GM18520 (cell line): ENCODE measurements at regions not wholly inside any gene's neighbourhood (a gene's known extent, or its start where the extent isn't known, plus 50 kb on each side); places are given as distances from the start of the nearest gene placed in this dataset.
"Not testable (repeated sequence)": the region's sequence is repeated elsewhere in the genome, so short reads cannot be mapped to it uniquely, and the experiment has no call there.

Source experiments
- ATAC-seq: cut with Tn5 transposase; IDR thresholded peaks from one replicate; pipeline ENCODE4 v1.9.1; 2021; ENCODE audit not compliant: unreplicated experiment

GRCh38 chr16:86222547-86222946, 287.8 kb upstream of the FOXF1 start:
- no peak for ATAC-seq

DNA sequence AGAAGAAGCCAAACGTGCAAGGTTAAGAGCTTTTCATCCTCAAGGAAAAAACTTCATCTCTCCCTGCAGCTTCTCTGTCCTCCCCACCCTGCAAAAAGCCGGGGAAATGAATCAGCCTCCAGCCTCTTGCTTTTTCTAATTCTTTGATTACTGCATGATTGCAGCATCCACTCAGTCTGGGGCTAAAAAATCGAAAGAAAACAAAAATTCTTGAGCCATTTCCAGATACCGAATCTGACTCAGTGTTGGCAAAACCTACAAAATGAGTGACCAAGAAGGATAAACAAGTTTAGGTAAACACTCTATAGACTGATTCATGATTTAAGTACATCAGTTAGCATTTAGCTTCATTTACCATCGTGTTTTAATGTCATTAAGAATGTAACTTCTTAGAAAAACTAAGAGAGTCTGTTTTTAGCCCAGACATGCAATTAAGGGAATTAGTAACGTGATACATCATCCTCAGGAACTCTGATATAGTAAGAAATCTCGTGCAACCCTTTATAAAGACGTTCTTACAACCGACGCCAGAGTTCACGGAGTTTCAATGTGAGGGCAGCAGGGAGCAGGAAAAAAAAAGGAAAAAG, 287.3 kb upstream of the FOXF1 start:
- no peak for ATAC-seq

DNA sequence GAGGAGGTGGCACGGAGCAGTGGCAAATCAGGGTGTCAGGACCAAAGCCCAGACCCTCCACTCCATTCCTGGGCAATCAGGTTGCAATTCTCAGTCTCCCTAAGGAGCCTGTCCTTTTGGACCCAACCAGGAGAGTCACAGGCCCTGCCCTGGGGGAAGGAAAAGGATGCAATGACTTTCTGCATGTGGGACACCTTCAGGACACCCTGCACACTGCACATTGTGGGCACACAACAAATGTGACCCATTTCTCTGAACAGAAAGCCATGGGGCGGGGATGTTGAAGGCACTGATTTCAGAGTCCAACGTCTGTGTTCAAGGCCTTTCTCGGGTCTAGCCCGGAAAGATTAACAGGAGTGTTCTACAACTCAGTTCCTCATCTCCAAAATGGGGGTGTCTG, 286.2 kb upstream of the FOXF1 start:
- no peak for ATAC-seq

- ATAC-seq = no peak
Measured at GRCh38 chr16:86224629-86225028, 285.7 kb upstream of the FOXF1 start.

- ATAC-seq = no peak
Measured at GRCh38 chr16:86225905-86226371, 284.4 kb upstream of the FOXF1 start.

DNA sequence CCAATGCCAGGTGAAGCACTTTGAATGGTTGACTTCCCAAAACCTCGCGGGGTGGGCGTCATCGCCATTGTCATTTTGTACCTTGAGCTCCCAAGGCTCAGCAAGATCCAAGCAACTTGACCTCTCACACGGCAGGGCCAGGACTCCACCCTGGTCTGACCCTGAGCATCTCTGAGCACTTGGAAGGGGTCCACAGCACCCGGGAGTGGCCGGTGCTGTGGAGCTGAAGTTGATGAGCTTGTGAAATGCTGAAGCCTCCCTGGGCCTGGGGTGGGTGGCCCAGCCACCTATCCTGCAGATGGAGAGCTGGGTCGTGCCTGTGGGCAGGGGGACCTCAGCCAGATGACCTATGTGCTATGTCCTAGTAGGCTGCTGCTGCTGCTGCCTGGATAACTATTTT, 283.3 kb upstream of the FOXF1 start:
- no peak for ATAC-seq

DNA sequence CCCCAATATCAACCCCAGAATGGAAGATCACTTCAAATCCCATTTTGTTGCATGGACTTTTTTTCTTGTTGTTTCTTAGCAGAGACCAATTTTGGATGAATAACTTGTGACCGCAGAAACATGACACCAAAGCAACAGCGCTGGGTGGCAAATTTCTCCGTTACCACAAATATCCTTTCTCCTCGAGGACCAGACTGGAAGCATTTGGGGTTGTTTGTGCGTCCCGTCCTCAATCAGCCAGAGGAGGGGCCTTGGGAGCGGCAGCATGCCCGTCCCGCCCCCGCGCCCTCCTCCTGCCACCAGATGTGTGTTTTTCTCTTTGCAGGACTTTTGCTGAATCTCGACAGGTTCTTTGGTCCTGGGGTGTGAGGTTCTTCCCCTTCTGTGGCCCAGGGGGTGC, 282.5 kb upstream of the FOXF1 start:
- no peak for ATAC-seq

- ATAC-seq = no peak
Measured at GRCh38 chr16:86228713-86229112, 281.6 kb upstream of the FOXF1 start.

DNA sequence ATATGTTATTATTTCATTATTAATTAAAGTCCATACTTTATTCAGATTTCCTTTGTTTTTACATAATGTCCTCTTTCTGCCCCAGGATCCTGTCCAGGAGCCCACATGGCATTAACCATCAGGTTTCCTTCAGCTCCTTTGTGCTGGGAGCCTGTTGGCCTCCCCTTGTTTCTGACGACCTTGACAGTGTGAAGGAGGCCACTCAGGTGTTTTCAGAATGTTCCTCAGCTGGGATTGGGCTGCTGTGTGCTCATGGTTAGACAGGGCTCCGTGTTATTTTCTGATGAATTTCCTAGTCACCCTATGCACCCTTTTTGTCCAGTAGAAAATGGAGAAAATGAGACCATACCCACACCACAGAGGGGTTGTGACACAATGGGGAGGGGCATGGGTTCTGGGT, 281.0 kb upstream of the FOXF1 start:
- no peak for ATAC-seq

DNA sequence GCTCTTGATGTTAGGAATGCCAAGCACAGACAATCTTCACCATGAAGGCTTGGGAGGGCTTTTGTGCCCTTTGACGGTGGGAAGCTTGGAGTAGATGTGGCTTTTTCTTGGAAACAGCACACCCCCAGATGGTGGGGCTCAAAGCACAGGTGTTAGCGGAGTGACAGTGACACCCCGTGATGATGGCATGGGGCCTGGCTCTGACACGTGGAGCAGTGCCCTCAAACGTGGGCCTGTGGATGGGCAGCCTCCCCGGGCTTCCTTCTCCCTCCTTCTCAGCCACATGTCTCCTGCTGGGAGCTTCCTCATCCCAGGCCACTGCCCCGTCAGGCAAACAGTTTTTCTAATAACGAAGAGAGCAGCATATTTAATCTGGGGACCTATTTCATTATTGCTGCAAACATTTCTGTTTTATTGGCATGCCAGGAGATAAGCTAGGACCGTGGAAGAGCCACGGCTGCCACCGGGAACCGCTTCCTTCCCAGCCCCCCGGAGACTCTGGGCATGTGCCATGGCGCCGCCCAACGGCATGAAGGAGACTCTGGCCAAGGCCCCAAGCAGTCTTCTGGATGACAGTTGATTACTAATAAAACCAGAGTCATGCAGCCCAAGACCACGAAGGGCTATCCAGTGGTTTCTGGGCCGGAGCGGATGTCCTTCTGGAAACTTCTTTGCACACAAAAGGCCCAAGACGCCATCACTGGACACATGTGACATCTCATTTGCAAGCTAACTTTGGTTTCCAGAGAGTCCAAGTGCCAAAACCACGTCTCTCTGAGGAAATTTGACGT, 280.3 kb upstream of the FOXF1 start:
- no peak for ATAC-seq

DNA sequence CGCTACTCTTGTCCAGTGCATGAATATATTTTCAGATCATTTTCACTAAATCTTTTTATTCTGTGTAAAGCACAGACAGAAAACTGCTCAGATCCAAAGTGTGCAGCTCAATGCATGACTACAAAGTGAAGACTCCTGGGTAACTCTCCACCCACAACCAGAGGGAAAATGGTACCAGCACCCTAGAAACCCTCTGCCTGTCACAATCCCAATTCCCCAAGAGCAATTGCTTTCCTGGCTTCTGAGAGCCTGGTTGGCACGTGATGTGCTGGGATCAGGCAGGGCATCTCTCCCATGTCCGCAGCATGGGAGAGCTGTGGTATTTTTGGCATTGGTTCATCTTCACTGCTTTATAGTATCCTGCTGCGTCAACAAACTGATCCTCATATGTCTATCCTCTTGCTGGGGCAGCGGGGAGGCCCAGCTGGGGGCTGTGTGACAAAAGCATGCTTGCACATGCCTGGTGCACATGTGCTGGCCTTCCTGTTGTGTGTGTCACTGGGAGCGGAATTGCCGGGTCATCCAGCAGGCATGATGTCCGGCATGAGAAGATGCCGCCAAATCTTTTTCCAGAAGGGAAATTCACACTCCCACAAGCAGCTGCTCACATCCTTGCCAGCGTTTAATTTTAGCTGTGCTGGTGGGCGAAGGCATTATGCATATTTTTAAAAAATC, 278.9 kb upstream of the FOXF1 start:
- ATAC-seq = no peak

DNA sequence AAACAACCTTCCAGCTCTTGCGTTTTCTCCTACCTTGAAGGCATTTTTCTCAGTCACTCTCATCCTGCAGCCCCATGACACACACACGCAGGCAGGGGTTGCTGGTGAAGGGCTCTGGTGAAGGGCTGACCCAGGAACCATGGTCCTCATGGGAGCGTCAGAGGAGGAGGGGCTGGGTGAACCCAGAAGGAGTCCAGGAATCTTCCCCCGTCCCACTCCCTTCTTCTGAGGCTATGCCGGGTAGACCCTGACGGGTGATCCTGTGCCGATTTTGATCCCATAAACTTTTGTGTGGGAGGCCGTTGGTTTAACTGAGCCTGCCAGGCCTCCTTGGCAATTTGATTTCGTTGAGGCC, 278.4 kb upstream of the FOXF1 start:
- ATAC-seq = no peak

DNA sequence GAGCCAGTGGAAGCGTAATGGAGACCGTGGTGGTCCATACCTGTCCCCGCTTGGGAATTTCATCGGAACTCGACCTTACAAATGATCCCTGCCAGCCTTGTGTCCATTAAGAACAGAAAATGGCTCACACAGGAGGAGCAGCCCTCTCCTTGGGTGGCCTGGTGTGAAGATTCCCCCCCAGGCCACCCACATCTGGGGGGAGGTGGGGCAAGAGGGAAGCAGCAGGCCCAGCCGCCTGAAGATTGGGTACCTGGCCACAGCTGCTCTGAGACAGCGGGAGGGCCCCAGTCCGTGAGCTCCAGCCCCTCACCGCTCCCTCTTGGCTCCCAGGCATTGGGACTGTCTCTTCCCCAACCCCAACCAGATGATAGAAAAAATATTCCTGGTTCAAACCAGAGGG, 277.8 kb upstream of the FOXF1 start:
- no peak for ATAC-seq

DNA sequence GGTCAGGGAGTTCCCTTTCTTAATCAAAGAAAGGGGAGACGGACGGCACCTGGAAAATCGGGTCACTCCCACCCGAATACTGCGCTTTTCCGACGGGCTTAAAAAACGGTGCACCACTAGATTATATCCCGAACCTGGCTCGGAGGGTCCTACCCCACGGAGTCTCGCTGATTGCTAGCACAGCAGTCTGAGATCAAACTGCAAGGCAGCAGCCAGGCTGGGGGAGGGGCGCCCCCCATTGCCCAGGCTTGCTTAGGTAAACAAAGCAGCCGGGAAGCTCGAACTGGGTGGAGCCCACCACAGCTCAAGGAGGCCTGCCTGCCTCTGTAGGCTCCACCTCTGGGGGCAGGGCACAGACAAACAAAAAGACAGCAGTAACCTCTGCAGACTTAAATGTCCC, 276.8 kb upstream of the FOXF1 start:
- not testable (repeated sequence) for ATAC-seq

- ATAC-seq = no peak
Measured at GRCh38 chr16:86239381-86239780, 270.9 kb upstream of the FOXF1 start.

- ATAC-seq = no peak
Measured at GRCh38 chr16:86240716-86241363, 269.5 kb upstream of the FOXF1 start.

DNA sequence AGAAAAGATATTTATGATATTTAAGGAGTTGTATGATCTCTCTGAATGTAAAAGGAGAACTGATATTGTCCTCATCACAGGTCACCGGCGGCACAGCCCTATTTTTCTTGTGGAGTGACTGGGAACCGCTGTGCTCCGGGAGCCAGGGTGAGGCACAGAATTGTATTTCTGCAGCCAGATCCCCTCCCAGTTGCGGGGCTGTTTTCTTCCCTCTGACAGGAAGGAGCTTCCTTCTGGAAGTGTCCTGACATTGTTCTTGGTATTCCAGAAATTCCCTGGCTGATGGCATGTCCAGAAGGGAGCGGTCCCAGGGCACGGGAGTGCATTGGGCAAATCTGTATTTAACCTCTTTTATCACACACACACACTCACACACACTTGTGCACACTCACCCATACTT, 268.6 kb upstream of the FOXF1 start:
- no peak for ATAC-seq

DNA sequence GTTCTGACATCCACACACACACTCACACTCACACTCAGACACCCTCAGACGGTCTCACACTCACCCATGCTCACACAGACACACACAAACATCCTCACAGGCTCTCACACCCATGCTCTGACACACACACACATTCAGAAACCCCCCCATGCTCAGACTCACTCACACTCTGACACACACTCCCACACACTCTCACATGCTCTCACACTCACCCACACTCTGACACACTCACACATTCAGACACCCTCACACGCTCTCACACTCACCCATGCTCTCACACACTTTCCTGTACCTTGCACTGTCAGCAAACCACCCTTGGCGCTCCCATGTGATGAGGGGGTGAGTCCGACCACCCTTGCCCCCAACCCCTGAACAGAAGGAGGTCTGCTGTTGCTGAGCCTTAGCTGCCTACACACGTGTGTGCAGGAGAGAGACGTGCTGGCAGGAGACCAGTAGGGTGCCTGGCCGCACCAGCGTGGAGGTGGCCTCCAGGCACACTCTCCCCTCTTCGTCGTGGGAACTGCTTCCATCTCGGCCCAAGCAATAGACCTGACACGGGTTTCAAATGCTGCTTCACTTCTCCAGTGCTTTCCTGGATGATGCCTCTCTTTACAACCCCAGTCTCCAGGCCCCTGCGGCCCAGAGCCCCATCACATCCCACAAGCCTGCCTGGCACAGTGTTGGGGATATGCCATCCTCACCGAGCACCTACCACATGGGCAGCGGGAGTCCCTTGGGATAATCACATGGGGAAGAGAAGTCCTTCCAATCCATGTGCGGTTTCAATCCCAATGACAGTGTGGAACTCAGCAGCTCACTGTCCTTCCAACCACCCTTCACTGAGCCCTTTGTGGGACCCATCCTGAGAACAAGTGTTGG, 267.8 kb upstream of the FOXF1 start:
- no peak for ATAC-seq

GRCh38 chr16:86243123-86243473, 267.2 kb upstream of the FOXF1 start:
- ATAC-seq = no peak

DNA sequence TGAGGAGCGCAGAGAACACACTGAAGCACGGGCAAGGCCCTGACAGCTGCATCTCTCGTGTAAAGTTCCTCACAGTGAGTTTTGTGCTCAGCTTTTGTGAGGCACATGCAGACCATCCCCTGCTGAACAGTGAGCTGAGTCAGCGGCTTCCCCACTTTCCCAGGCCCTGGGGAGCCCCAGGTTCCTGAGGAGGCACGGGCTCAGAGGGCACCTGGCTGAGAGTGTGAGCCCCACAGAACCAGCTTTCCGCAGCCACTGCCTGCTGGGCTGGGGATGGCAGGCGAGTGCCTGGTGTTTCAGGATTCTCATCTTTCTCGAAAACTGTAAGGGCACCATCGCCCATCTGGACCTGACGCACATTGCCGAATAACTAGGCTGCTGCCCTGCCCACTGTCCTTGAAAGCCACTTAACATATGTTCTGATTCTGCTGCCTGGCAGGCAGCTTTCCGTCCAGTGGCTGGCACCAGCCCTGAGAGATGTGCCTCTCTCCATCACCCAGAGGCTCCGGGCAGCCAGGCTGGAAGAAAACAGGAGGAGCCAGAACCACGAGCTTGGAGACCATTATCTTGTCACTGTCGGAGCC, 266.7 kb upstream of the FOXF1 start:
- ATAC-seq = no peak

GRCh38 chr16:86244158-86244557, 266.2 kb upstream of the FOXF1 start:
- no peak for ATAC-seq
